DND-41 (cell line): ENCODE measurements at regions not wholly inside any gene's neighbourhood (a gene's known extent, or its start where the extent isn't known, plus 50 kb on each side); places are given as distances from the start of the nearest gene placed in this dataset.
"Not testable (repeated sequence)": the region's sequence is repeated elsewhere in the genome, so short reads cannot be mapped to it uniquely, and the experiment has no call there.

Experiments
- ATAC-seq: fragments of 200-7000 bp; cut with Tn5 transposase; 3 replicates; pipeline ENCODE4 v1.9.1; 2021; ENCODE audit warnings: low read depth; ENCODE audit not compliant: insufficient read depth
- DNase-seq: peaks from one replicate; pipeline ENCODE4 v3.0.0-alpha.2; 2020
- H2AFZ ChIP-seq: 2 replicates; pipeline ENCODE4 v1.6.0; 2012; ENCODE audit warnings: low read depth, low read length
- H3K27ac ChIP-seq: 2 replicates; pipeline ENCODE4 v1.5.1; 2012; ENCODE audit warnings: low read length, inconsistent platforms
- H3K27me3 ChIP-seq: fragments of 200-600 bp; sonication (generic); 2 replicates; pipeline ENCODE4 v1.6.0; 2012; ENCODE audit warnings: low read length, mild to moderate bottlenecking, inconsistent platforms; ENCODE audit not compliant: insufficient read depth, poor library complexity
- H3K36me3 ChIP-seq: 2 replicates; pipeline ENCODE4 v1.5.1; 2012; ENCODE audit warnings: low read length, inconsistent platforms; ENCODE audit not compliant: insufficient read depth
- H3K4me1 ChIP-seq: 2 replicates; pipeline ENCODE4 v1.5.1; 2012; ENCODE audit warnings: mild to moderate bottlenecking, low read length; ENCODE audit not compliant: insufficient read depth
- H3K4me2 ChIP-seq: 2 replicates; pipeline ENCODE4 v1.6.0; 2012; ENCODE audit warnings: mild to moderate bottlenecking, moderate library complexity, low read length, inconsistent platforms; ENCODE audit not compliant: insufficient read depth
- H3K4me3 ChIP-seq, 2 experiments: fragments of 200-600 bp in 1 of 2; shearing (Covaris generic) in 1 of 2; 2 replicates each; pipeline ENCODE4 v1.5.1; 2012 to 2016; ENCODE audit warnings: inconsistent platforms in 2 of 2, low read length in 2 of 2, mild to moderate bottlenecking in 2 of 2, low read depth in 1 of 2, moderate library complexity in 1 of 2
- H3K79me2 ChIP-seq: 2 replicates; pipeline ENCODE4 v1.6.0; 2012; ENCODE audit warnings: low read length, inconsistent platforms; ENCODE audit not compliant: insufficient read depth
- H3K9ac ChIP-seq: 2 replicates; pipeline ENCODE4 v1.6.0; 2012; ENCODE audit warnings: low read depth, mild to moderate bottlenecking, inconsistent platforms, low read length, moderate library complexity
- H3K9me3 ChIP-seq: 2 replicates; pipeline ENCODE4 v1.5.1; 2012; ENCODE audit warnings: low read length, moderate library complexity, mild to moderate bottlenecking, inconsistent platforms; ENCODE audit not compliant: insufficient read depth, severe bottlenecking
- H4K20me1 ChIP-seq: 2 replicates; pipeline ENCODE4 v1.6.0; 2012; ENCODE audit warnings: low read length; ENCODE audit not compliant: insufficient read depth
- EZH2 ChIP-seq: IDR thresholded peaks from 3 replicates; pipeline ENCODE4 v1.6.1; 2012; ENCODE audit warnings: borderline replicate concordance, low read depth, mild to moderate bottlenecking, moderate library complexity, low read length, inconsistent platforms; ENCODE audit not compliant: severe bottlenecking
- TF ChIP-seq, protein P1 (sequence below): IDR thresholded peaks from 2 replicates; pipeline ENCODE4 v1.5.1; 2012; ENCODE audit warnings: borderline replicate concordance, low read length, moderate library complexity, mild to moderate bottlenecking; ENCODE audit not compliant: poor library complexity, severe bottlenecking; ENCODE audit errors: extremely low read depth

DNA sequence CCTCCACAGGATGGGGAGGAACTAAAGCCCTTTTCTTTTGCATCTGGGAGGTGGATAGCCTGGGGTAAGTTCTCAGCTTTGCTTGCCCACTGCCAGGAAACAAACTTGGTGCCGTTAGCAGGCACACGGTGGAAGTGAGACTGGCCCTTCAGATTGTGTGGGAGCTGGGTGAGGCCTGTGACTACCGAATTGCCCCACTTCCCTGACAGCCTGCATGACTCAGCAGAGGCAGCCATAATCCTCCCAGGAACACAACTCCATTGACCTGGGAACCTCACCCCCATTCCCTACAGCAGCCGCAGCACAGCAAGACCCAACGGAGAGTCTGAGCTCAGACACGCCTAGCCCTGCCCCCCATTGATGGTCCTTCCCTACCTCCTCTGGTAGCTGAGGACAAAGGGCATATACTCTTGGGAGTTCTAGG lies 282.6 kb downstream of the KLF13 start:
- no peak for ATAC-seq
- Histone ChIP-seq H3K36me3 (no peaks in the 10 kb centered on the region), H3K27me3 (no peaks in the 10 kb centered on the region), H3K4me2 (no peak overlapping the region), H3K79me2 (no peaks in the 10 kb centered on the region), H4K20me1 (no peaks in the 10 kb centered on the region), H3K9me3 (no peaks in the 10 kb centered on the region), H3K9ac (no peak overlapping the region), H3K4me1 (no peaks in the 10 kb centered on the region), H3K27ac (no peak overlapping the region), H3K4me3 (no peak overlapping the region), H2AFZ (no peak overlapping the region)
- no peak for DNase-seq
- TF ChIP-seq EZH2 = no peak
- TF ChIP-seq, protein P1, sequence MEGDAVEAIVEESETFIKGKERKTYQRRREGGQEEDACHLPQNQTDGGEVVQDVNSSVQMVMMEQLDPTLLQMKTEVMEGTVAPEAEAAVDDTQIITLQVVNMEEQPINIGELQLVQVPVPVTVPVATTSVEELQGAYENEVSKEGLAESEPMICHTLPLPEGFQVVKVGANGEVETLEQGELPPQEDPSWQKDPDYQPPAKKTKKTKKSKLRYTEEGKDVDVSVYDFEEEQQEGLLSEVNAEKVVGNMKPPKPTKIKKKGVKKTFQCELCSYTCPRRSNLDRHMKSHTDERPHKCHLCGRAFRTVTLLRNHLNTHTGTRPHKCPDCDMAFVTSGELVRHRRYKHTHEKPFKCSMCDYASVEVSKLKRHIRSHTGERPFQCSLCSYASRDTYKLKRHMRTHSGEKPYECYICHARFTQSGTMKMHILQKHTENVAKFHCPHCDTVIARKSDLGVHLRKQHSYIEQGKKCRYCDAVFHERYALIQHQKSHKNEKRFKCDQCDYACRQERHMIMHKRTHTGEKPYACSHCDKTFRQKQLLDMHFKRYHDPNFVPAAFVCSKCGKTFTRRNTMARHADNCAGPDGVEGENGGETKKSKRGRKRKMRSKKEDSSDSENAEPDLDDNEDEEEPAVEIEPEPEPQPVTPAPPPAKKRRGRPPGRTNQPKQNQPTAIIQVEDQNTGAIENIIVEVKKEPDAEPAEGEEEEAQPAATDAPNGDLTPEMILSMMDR = no peak

DNA sequence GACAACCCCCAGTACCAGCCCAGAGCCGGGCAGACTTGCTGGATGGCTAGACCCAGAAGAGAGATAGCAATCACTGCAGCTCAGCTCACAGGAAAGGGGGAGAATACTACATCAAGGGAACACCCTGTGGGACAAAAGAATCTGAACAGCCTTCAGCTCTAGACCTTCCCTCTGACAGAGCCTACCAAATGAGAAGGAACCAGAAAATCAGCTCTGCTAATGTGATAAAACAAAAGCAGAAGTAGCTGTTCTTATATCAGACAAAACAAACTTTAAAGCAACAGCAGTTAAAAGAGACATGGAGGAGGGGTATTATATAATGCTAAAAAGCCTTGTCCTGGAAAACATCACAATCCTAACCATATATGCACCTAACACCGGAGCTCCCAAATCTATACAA lies 283.3 kb downstream of the KLF13 start:
- Histone ChIP-seq H3K9ac (no peak overlapping the region), H4K20me1 (no peaks in the 10 kb centered on the region), H3K79me2 (no peaks in the 10 kb centered on the region), H3K27ac (no peak overlapping the region), H3K4me2 (no peak overlapping the region), H3K27me3 (no peaks in the 10 kb centered on the region), H3K4me1 (no peaks in the 10 kb centered on the region), H2AFZ (no peak overlapping the region), H3K4me3 (no peak overlapping the region), H3K9me3 (no peaks in the 10 kb centered on the region), H3K36me3 (no peaks in the 10 kb centered on the region)
- TF ChIP-seq, protein P1 = no peak
- no peak for TF ChIP-seq EZH2
- ATAC-seq (no peak), DNase-seq (no peak)

DNA sequence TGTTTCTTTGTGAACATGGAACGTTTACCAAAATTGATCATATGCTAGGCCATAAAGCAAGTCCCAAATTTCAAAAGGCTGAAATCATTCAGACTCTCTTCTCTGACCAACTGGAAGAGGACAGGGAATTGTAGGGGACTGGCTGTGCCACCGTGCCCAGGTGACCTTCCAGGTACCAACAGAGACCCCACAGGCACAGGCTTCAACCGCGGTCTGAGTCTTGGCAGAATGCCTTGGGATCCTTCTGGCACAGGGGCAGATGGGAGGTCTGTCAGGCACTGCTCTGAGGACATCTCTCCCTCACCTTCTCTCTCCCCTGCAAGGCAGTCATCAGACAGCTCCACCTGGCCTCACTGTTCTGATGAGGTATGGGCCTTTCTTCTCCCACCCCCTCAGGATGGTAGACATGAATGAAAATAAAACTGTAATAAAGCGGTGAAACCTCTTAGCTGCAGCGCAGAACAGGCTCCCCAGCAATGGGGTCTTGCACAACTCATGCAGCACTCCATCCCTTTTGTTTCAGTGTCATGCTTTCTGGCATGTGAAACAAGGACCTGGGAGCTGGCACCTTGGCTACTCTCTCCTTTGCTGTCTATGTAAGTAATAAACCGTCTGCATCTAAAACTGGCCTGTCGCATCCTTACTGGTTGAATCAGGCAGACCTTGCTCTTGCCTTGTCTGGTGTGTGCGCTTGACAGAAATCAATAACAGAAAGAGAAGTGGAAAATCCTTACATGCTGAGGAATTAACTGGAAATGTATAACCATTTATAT lies 289.2 kb downstream of the KLF13 start:
- Histone ChIP-seq H3K27ac (no peak overlapping the region), H3K4me2 (no peak overlapping the region), H3K4me1 (no peaks in the 10 kb centered on the region), H2AFZ (no peak overlapping the region), H3K9me3 (no peaks in the 10 kb centered on the region), H3K79me2 (no peaks in the 10 kb centered on the region), H3K36me3 (no peaks in the 10 kb centered on the region), H3K27me3 (no peaks in the 10 kb centered on the region), H3K9ac (no peak overlapping the region), H4K20me1 (no peaks in the 10 kb centered on the region), H3K4me3 (no peak overlapping the region)
- DNase-seq (no peak), ATAC-seq (no peak)
- TF ChIP-seq EZH2 = no peak

DNA sequence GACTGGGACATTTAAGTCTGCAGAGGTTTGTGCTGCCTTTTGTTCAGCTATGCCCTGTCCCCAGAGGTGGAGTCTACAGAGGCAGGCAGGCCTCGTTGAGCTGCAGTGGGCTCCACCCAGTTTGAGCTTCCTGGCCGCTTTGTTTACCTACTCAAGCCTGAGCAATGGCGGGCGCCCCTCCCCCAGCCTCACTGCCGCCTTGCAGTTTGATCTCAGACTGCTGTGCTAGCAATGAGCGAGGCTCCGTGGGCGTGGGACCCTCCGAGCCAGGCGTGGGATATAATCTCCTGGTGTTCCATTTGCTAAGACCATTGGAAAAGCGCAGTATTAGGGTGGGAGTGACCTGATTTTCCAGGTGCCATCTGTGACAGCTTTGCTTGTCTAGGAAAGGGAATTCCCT lies 296.7 kb downstream of the KLF13 start:
- not testable (repeated sequence) for ATAC-seq

DNA sequence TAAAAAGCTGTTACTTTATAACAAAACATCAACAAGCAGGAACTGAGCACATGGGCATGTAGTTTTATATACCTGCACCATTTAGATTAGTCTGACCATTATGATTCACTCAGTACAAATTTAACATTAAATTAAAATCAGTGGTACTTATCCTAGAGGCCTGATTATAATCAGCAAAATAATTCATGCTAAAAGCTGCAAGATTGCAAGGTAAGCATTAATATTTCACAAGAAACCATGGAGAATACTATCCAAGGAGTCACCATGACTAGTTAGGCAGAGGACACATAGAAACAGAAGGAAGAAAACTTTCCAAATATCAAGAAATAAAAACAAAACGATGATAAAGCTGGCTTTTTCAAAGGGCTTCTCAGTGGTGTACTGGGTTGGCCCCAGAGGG lies 297.5 kb downstream of the KLF13 start:
- not testable (repeated sequence) for ATAC-seq, H3K4me2 ChIP-seq, DNase-seq, H2AFZ ChIP-seq, H3K79me2 ChIP-seq, H3K9ac ChIP-seq, H3K36me3 ChIP-seq, H3K27ac ChIP-seq, H3K9me3 ChIP-seq, H3K4me1 ChIP-seq, H3K27me3 ChIP-seq, H3K4me3 ChIP-seq, H4K20me1 ChIP-seq

More for the DNA sequence above, 296.7 kb downstream of the KLF13 start:
- not testable (repeated sequence) for H3K9me3 ChIP-seq, H3K4me2 ChIP-seq, H3K36me3 ChIP-seq, H4K20me1 ChIP-seq, H3K4me1 ChIP-seq, DNase-seq, H3K4me3 ChIP-seq, H3K9ac ChIP-seq, H3K27ac ChIP-seq, H2AFZ ChIP-seq, H3K27me3 ChIP-seq, H3K79me2 ChIP-seq

DNA sequence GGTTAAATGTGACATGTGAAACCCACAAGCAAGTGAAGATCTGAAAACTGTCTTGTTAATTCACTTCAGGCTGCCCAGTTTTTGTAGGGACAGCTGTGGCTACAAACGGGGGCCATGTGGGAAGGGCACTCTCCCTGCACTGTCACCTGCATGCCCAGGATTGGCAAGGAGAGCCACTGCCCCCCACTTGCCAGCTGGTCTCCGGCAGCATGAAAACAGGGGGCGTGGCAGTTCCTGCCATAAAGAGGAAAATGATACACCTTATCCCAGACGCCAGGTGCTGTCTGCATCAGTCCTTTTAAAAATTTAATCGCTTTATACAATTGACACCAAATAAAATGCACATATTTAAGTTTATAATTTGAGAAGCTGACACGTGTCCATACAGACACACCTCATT lies 309.1 kb downstream of the KLF13 start:
- not testable (repeated sequence) for DNase-seq, H2AFZ ChIP-seq, H3K9ac ChIP-seq, H3K27ac ChIP-seq, H3K36me3 ChIP-seq, H3K79me2 ChIP-seq, H3K4me3 ChIP-seq, H3K9me3 ChIP-seq, H3K27me3 ChIP-seq, H3K4me2 ChIP-seq, H3K4me1 ChIP-seq, ATAC-seq, H4K20me1 ChIP-seq
